Vagina (tissue), 2 donors: ENCODE measurements at regions not wholly inside any gene's neighbourhood (a gene's known extent, or its start where the extent isn't known, plus 50 kb on each side); places are given as distances from the start of the nearest gene placed in this dataset.

Experiments
- POLR2AphosphoS5 ChIP-seq, 2 donors: sonication (generic); formaldehyde crosslinking; IDR thresholded peaks; one replicate each; pipeline ENCODE4 v1.9.0; 2017; ENCODE audit warnings: antibody characterized with exemption in 2 of 2, mild to moderate bottlenecking in 2 of 2, low read depth in 1 of 2; ENCODE audit not compliant: insufficient read depth in 1 of 2
- TF ChIP-seq, protein P1 (sequence below), 3 experiments: fragments of 450-650 bp in 2 of 3; fragments of 200-600 bp in 1 of 3; sonication (generic) in 1 of 3; IDR thresholded peaks; one replicate each; pipeline ENCODE4 v1.5.1; 2017 to 2019; ENCODE audit warnings: antibody characterized with exemption in 3 of 3, mild to moderate bottlenecking in 2 of 3, moderate library complexity in 2 of 3

DNA sequence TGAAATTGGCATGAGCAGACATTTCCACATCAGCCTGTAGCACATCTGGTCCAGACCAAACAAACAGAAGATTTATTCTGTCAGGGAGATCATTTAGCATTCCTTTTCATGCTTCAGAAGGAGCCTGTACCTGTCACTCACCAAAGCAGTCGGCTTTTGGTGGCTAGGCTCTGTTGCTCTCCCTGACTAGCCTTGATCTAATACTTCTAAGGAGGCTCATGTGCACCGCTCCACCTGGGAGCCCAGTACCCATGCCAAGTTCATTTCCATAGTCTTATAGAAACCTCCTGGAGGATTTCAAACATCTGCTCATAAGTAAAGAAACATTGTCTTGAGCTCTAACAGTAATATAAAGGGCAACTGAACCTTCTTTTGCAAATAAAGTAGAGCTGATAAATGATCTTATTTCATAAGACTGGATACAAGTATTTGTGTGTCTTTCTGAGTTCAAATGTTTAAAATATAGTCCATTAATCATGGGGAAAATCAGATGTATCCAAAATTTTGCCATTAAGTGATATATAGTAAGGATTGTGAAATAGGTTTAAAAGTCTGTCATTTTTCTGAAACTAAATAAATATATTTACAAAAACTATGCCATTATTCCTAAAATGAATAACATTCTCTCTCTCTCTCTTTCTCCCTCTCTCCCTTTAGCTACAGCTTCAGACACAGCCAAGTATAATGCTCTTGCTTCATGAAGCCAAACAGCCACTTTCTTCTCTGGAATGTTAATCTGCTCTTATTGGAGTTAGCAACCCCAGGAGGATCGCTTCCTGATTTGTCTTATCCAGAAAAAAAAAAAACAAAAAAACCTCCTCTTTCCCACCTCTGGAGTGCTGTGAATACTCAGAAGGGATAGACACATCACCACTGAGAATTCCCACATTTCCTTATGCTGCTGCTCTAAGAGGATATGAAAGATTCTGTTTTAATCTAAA, 192.7 kb upstream of the TFAP2D start:
- TF ChIP-seq POLR2AphosphoS5 (IDR thresholded peaks at IDR 0.05; ENCODE audit: insufficient read depth in 1 of 2, low read depth in 1 of 2): no peak
- TF ChIP-seq, protein P1, sequence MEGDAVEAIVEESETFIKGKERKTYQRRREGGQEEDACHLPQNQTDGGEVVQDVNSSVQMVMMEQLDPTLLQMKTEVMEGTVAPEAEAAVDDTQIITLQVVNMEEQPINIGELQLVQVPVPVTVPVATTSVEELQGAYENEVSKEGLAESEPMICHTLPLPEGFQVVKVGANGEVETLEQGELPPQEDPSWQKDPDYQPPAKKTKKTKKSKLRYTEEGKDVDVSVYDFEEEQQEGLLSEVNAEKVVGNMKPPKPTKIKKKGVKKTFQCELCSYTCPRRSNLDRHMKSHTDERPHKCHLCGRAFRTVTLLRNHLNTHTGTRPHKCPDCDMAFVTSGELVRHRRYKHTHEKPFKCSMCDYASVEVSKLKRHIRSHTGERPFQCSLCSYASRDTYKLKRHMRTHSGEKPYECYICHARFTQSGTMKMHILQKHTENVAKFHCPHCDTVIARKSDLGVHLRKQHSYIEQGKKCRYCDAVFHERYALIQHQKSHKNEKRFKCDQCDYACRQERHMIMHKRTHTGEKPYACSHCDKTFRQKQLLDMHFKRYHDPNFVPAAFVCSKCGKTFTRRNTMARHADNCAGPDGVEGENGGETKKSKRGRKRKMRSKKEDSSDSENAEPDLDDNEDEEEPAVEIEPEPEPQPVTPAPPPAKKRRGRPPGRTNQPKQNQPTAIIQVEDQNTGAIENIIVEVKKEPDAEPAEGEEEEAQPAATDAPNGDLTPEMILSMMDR (IDR thresholded peaks at IDR 0.05): no peak
